ENCODE measurements at regions not wholly inside any gene's neighbourhood (a gene's known extent, or its start where the extent isn't known, plus 50 kb on each side); places are given as distances from the start of the nearest gene placed in this dataset.
"Not testable (repeated sequence)": the region's sequence is repeated elsewhere in the genome, so short reads cannot be mapped to it uniquely, and the experiment has no call there.

- DNase-seq: no peak
Observed at GRCh38 chr2:39874236-39874635, 95.2 kb upstream of the THUMPD2 start.

- DNase-seq: no peak
Observed at GRCh38 chr2:39873586-39873985, 94.5 kb upstream of the THUMPD2 start.

GRCh38 chr2:39872748-39873147, 93.7 kb upstream of the THUMPD2 start:
- DNase-seq: no peak

GRCh38 chr2:39871291-39871761, 92.3 kb upstream of the THUMPD2 start:
- peak in 2 of 3 donors; percentile 49 to 91 for DNase-seq

GRCh38 chr2:39870871-39871270, 91.8 kb upstream of the THUMPD2 start:
- DNase-seq: no peak

- no peak for DNase-seq
Observed at GRCh38 chr2:39867268-39867667, 88.2 kb upstream of the THUMPD2 start.

GRCh38 chr2:39865751-39866150, 86.7 kb upstream of the THUMPD2 start:
- no peak for DNase-seq

- not testable (repeated sequence) for DNase-seq
Observed at GRCh38 chr2:39863672-39864071, 84.6 kb upstream of the THUMPD2 start.

GRCh38 chr2:39860538-39860937, 81.5 kb upstream of the THUMPD2 start:
- DNase-seq: no peak

GRCh38 chr2:39858677-39859076, 79.6 kb upstream of the THUMPD2 start:
- no peak for DNase-seq

GRCh38 chr2:39855856-39856255, 76.8 kb upstream of the THUMPD2 start:
- DNase-seq: no peak

GRCh38 chr2:39854771-39855170, 75.7 kb upstream of the THUMPD2 start:
- DNase-seq: no peak

- DNase-seq: no peak
Observed at GRCh38 chr2:39852831-39853230, 73.8 kb upstream of the THUMPD2 start.

GRCh38 chr2:39851651-39852110, 72.6 kb upstream of the THUMPD2 start:
- peak in 2 of 3 donors; percentile 25 to 54 for DNase-seq

- no peak for DNase-seq
Observed at GRCh38 chr2:39851251-39851650, 72.2 kb upstream of the THUMPD2 start.

- no peak for DNase-seq
Observed at GRCh38 chr2:39849982-39850526, 71.0 kb upstream of the THUMPD2 start.

- DNase-seq: no peak
Observed at GRCh38 chr2:39849064-39849463, 70.0 kb upstream of the THUMPD2 start.

GRCh38 chr2:39845460-39846146, 66.5 kb upstream of the THUMPD2 start:
- no peak for DNase-seq

GRCh38 chr2:39839261-39839848, 60.3 kb upstream of the THUMPD2 start:
- DNase-seq: no peak

GRCh38 chr2:39838589-39838988, 59.5 kb upstream of the THUMPD2 start:
- DNase-seq: no peak

GRCh38 chr2:39837856-39838453, 58.9 kb upstream of the THUMPD2 start:
- DNase-seq: no peak

GRCh38 chr2:39836638-39837037, 57.6 kb upstream of the THUMPD2 start:
- no peak for DNase-seq

GRCh38 chr2:39834426-39834825, 55.4 kb upstream of the THUMPD2 start:
- no peak for DNase-seq
